KOPT-K1 (cell line): ENCODE measurements at regions not wholly inside any gene's neighbourhood (a gene's known extent, or its start where the extent isn't known, plus 50 kb on each side); places are given as distances from the start of the nearest gene placed in this dataset.

Source experiments
- H3K27ac ChIP-seq: fragments of 200-600 bp; sonication (generic); 2 replicates; pipeline ENCODE4 v1.5.1; 2016; ENCODE audit warnings: antibody characterized with exemption, mild to moderate bottlenecking, low read depth, low read length; ENCODE audit not compliant: poor library complexity, severe bottlenecking
- H3K36me3 ChIP-seq: fragments of 200-600 bp; sonication (generic); 2 replicates; pipeline ENCODE4 v1.5.1; 2017; ENCODE audit warnings: antibody characterized with exemption, mild to moderate bottlenecking, low read length, moderate library complexity; ENCODE audit not compliant: insufficient read depth
- H3K9me3 ChIP-seq: fragments of 200-600 bp; sonication (generic); 2 replicates; pipeline ENCODE4 v1.5.1; 2017; ENCODE audit warnings: antibody characterized with exemption, low read length, mild to moderate bottlenecking; ENCODE audit not compliant: insufficient read depth, poor library complexity, severe bottlenecking

DNA sequence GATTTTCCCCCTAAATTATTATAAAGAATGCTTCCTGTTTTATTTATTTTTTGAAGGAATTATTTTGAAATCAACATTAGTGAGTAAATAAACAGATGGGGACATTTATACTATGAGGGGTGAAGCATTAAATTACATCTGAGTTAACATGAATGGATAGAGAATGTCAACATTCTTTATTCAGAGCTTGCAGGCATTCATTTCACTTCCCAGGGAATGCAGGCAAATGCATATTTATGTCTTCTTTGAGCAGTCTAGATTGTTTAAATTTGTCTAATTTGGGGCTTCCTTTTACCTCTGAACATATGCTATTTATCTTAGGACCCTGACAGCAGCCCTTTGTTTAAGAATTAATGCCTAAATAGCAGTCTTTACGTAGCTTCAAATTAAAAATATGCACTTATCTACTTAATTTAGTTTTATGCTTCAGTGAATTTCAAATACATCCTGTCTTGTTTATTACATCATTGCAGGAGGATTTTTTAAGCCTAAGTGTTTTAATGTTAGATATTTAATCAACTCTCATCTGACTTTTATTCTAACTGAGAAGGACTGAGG, 630.5 kb upstream of the LMCD1 start:
- Histone ChIP-seq H3K9me3 (no peaks in the 10 kb centered on the region), H3K36me3 (no peaks in the 10 kb centered on the region), H3K27ac (no peak overlapping the region)

DNA sequence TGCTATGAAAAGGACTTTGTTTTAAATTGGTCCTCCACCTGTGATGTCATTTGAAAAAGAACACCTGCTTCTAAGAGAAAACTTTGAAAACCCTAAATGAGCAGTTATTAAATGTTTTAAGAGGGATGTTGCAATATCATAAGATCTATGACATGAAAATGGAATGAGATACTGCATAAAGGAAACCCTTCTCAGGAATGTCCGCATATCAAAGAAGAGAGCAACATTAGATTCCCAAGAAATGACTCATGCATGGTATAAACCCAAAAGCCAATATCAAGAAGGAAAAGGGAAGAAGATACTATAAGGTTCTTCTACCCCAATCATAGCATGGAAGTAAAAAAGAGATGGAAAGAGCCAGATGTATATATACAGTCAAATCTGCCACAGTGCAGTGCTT, 627.5 kb upstream of the LMCD1 start:
- Histone ChIP-seq H3K36me3 (no peaks in the 10 kb centered on the region), H3K9me3 (no peaks in the 10 kb centered on the region), H3K27ac (no peak overlapping the region)

DNA sequence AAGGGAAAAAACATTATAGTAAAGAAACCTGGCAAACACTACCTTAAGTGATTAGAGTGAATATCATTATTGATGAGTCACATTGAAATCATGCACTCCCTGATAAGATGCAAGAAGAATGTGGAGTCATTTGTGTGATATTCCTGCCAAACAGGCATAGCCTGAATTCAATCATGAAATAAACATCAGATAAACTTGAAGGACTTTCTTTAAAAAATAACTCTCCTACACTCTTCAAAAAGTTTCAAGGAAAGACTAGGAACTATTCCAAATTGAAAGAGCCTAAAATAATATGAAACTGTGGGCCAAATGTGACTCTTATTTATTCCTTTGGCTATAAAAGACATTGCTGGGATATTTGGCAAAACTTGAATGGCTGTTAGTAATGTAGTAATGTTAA, 625.7 kb upstream of the LMCD1 start:
- Histone ChIP-seq H3K9me3 (no peaks in the 10 kb centered on the region), H3K27ac (no peak overlapping the region), H3K36me3 (no peaks in the 10 kb centered on the region)

DNA sequence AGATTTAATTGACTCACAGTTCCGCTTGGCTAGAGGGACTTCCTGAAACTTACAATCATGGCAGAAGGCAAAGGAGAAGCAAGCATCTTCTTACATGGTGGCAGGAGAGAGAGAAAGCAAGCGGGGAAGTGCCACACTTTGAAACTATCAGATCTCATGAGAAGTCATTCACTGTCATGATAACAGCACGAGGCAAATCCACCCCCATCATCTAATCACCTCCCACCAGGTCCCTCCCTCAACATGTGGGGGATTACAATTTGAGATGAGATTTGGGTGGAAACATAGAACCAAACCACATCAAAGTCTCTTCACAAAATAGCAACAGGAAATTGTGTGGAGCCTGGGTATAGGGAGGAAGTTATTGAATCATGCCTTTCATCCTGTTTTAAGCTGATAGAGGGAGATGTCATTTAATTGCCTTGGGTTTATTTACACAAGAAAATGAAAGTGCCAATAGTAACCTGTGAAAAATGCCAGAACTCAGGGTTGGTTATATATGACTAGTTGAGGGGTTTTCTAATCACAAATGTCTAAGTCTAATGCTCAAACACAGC, 624.8 kb upstream of the LMCD1 start:
- H3K36me3 ChIP-seq: no peaks in the 10 kb centered on the region
- no peaks in the 10 kb centered on the region for H3K9me3 ChIP-seq
- H3K27ac ChIP-seq: no peak overlapping the region

DNA sequence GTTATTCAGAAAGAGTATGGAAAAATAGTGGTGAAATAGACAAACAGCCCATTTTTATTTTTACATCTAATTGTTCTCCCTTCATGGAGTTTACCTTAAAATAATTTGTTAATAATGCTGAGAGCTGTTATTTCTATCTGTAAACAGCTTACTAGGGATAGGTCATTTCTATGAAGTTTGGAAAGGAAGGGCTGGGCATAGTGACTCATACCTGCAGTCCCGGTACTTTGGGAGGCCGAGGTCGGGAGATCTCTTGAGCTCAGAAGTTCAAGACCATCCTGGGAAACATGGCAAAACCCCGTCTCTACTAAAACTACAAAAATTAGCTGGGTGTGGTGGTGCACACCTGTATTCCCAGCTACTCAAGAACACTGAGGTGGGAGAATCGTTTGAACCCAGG, 624.3 kb upstream of the LMCD1 start:
- Histone ChIP-seq H3K27ac (no peak overlapping the region), H3K9me3 (no peaks in the 10 kb centered on the region), H3K36me3 (no peaks in the 10 kb centered on the region)

DNA sequence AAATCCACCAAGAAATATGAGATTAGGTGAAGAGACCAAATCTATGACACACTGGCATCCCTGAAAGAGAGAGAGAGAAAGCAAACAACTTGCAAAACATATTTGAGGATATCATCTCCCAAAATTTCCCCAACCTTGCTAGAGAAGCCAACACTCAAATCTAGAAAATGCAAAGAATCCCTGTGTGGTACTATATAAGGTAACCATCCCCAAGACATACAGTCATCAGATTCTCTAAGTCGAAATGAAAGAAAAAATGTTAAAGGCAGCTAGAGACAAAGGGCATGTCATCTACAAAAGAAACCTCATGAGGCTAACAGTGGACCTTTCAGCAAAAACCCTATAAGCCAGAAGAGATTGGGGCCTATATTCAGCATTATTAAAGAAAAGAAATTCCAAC, 622.1 kb upstream of the LMCD1 start:
- Histone ChIP-seq H3K36me3 (no peaks in the 10 kb centered on the region), H3K9me3 (no peaks in the 10 kb centered on the region), H3K27ac (no peak overlapping the region)

DNA sequence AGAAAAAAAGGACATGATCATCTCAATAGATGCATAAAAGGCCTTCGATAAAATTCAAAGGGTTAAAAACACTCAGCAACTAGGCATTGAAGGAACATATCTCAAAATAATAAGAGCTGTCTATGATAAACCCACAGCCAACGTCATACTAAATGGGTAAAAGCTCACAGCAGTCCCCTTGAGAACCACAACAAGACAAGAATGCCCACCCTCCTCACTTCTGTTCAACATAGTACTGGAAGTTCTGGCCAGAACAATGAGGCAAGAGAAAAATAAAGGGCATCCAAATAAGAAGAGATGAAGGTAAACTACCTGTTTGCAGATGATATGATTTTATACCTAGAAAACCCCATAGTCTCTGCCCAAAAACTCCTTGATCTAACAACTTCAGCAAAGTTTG, 619.7 kb upstream of the LMCD1 start:
- Histone ChIP-seq H3K9me3 (no peaks in the 10 kb centered on the region), H3K27ac (no peak overlapping the region), H3K36me3 (no peaks in the 10 kb centered on the region)

DNA sequence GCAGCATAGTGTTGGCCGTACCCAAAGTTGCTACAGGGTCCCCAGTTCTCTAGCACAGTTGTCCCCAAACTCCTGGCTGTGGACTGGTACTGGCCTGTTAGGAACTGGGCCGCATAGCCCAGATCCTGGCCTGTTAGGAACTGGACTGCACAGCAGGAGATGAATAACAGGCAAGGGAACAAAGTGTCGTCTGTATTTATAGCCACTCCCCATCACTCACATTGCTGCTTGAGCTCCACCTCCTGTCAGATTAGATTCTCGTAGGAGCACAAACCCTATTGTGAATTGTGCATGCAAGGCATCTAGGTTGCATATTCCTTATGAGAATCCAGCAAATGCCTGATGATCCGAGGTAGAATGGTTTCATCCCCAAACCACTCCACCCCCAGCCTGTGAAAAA, 604.0 kb upstream of the LMCD1 start:
- H3K27ac ChIP-seq: no peak overlapping the region
- no peaks in the 10 kb centered on the region for H3K9me3 ChIP-seq
- H3K36me3 ChIP-seq: no peaks in the 10 kb centered on the region

DNA sequence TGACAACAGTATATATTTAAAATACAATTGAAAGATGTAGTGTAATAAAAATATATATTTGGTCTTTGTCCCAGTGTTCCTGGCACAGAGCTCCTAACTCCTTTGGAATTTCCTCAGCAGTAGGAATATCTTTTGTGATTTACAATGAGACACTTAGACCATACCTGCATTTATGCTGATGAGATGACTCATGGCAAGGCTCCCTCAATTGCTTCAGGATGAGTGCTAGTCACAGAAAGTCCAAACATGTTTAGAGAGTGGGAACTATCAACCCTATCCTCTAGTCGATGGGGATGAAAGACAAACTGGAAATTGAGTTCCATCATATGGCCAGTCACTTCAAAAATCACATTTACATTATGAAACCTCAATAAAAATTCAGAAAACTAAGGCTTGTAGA, 588.3 kb upstream of the LMCD1 start:
- Histone ChIP-seq H3K36me3 (no peaks in the 10 kb centered on the region), H3K9me3 (no peaks in the 10 kb centered on the region), H3K27ac (no peak overlapping the region)

DNA sequence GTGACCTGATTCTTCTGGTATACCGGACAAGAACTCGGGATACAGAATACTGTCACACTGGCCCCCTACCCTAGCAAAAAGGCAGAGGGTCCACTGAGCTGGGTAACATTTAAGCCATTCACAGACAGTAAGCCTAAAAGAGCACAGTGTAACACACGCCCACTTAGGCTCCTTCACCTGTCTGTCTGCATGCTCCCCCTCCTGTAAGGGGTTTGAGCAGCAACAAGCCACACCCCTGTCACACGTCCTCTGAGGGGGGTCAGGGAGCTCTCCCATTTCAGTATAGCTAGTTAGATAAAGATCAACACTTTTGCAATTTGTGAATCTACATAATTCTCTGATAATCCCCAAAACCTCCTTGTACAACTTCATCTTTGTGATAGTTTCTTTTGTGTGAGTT, 586.3 kb upstream of the LMCD1 start:
- Histone ChIP-seq H3K36me3 (no peaks in the 10 kb centered on the region), H3K27ac (no peak overlapping the region), H3K9me3 (no peaks in the 10 kb centered on the region)

DNA sequence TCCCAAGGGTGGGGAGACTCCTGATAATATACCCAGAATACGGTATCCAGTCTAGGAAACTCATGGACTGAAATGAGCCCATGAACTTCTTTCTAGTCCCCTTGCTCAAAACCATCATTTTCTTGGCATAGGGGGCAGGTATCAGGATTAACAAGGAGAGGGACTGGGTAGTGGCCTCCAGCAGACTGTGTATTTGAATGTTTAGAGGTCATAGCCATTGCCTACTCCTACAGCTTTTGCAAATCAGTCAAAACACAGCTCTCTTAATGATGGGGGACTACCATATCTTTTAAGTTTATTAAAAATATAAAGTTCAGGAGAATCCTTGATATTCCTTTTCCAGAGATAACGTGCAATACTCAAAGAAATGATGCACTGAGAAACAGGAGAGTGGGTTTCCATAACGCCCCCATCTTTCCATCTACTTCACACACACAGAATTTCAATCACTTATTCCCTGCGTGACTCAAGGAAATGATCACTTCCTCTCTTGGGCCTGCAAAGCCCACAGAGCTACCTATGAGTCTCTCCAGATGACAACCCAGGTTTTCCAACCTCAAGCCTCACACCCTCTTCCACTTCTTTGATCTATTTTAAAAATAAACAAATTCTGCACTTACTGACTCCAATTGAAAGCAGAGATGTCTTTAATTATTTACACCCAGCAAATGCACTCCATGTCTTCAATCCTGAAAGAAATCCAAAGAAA, 584.0 kb upstream of the LMCD1 start:
- no peaks in the 10 kb centered on the region for H3K9me3 ChIP-seq
- H3K27ac ChIP-seq: no peak overlapping the region
- no peaks in the 10 kb centered on the region for H3K36me3 ChIP-seq

DNA sequence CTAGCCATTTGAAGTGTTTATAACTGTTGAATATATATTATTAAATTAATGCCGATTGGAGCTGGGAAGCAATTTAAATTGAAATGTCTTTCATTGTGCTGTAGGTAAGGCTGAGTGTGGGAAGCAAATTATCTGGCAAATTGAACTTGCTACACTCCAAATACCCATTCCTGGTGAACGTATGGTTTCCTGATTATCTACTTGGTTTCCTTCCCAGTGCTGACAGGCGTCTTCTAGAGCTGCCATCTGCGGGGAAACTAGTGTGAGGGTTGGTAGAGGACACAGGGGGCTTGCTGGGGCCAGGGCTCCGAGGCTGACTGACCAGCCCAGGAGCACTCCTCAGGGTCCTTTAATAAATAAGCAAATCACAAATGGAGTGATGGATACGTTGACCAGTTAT, 581.4 kb upstream of the LMCD1 start:
- H3K9me3 ChIP-seq: no peaks in the 10 kb centered on the region
- H3K36me3 ChIP-seq: no peaks in the 10 kb centered on the region
- no peak overlapping the region for H3K27ac ChIP-seq

DNA sequence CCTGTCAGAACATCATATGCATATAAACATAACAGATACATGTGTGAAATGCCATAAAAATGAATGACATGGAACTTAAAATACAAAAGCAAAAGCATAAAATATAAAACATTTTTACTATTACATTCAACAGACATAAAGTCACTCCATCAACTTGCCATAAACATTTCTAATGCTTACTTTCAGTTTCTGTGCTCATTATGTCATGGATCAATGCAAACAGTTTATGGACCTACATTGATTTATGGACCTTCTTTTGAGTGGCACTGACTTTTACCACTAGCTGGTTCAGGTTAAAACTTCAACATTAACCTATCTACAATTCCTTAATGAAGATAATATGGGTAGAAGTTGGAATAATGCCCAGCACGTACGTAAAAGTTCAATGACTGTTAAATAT, 577.4 kb upstream of the LMCD1 start:
- Histone ChIP-seq H3K9me3 (no peaks in the 10 kb centered on the region), H3K27ac (no peak overlapping the region), H3K36me3 (no peaks in the 10 kb centered on the region)

DNA sequence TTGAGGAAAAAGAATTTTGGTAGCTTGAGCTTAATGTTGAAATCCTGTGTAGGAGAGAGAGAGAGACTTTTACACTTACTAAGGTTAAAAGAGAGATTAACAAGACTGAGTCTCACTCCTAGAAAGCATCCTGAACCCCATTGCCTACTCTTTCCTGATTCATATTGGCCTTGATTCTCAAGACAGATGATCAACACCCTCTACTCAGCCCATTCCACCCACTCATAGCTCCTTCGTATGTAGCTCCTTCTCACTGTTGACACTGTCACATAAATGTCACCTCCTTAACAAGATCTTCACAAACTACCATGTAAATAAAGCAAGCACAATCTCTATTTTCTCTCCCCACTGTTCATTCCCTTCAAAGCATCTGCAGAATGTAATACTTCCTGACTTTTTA, 574.6 kb upstream of the LMCD1 start:
- H3K36me3 ChIP-seq: no peaks in the 10 kb centered on the region
- H3K27ac ChIP-seq: no peak overlapping the region
- no peaks in the 10 kb centered on the region for H3K9me3 ChIP-seq

DNA sequence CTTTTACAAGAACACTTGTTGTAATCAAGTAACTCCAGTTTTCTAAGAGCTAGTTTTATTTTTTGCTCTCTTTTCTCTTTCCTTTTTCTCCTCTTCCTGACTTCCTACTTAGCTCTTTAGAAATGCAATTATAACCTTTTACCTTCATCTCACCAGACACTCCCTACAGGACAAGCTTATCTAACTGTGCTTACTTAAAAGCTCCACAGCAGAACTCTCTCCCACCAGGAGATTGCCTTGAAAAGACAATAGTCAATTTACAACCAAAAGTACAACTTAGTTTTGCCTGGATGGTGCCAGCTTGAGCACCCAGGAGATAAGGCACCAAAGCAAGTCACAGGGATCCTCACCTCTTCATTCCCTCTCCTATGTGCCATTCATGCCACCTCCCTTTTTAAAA, 573.8 kb upstream of the LMCD1 start:
- no peak overlapping the region for H3K27ac ChIP-seq
- no peaks in the 10 kb centered on the region for H3K36me3 ChIP-seq
- no peaks in the 10 kb centered on the region for H3K9me3 ChIP-seq

DNA sequence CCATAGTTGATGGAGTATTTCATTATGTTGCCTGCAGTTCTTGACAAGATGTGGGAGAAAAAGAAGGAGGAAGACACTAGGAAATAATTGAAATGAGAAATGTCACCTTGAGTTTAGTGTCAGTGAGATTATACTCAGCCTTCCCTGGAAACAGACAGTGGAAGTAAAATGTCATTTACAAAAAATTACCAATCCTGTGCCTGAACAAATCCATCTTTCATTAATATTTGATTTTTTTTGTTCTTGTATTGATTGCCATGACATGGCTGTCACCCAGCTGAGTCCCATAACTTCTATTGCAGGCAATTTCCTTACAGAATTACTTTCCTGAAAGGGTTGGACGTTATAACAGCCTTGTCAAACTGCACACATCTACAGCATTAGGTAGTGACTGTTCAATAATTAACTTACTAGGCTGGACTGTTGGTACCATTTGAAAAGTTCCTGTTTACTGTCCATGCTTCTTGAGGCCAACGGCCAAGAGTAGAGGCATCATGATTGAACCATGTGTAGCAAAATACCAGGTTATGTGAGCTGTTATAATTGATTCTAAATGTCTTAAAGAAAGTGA, 572.2 kb upstream of the LMCD1 start:
- Histone ChIP-seq H3K36me3 (no peaks in the 10 kb centered on the region), H3K27ac (no peak overlapping the region), H3K9me3 (no peaks in the 10 kb centered on the region)
